IMR-90 (cell line): ENCODE measurements at regions not wholly inside any gene's neighbourhood (a gene's known extent, or its start where the extent isn't known, plus 50 kb on each side); places are given as distances from the start of the nearest gene placed in this dataset.

ENCODE experiments used
- ATAC-seq: fragments of 200-7000 bp; cut with Tn5 transposase; 2 replicates; pipeline ENCODE4 v1.9.1; 2020; ENCODE audit warnings: low read depth, mild to moderate bottlenecking, moderate library complexity
- BruUV-seq: library from RNA; stranded (reverse); fragments of 400-500 nt; replicated peaks from 2 replicates; lab custom pipeline; 2021; lab: Mats Ljungman, UMichigan
- CTCF ChIA-PET: fragments of 300-600 bp; formaldehyde crosslinking; extraction: SDS; loops from one replicate; lab custom pipeline; 2021; ENCODE audit warnings: antibody characterized with exemption; lab: Yijun Ruan, JAX
- POLR2A ChIA-PET: fragments of 300-600 bp; sonication (Branson Sonifier 250); formaldehyde crosslinking; loops from one replicate; lab custom pipeline; 2022; ENCODE audit warnings: antibody characterized with exemption; ENCODE audit not compliant: unreplicated experiment; lab: Charles Lee
- DNase-seq: peaks from one replicate; pipeline ENCODE4 v3.0.0; 2013
- H2AFZ ChIP-seq: replicated peaks from 2 replicates; pipeline ENCODE3; 2013; ENCODE audit warnings: low read length, mild to moderate bottlenecking; ENCODE audit not compliant: poor library complexity
- H2AK5ac ChIP-seq: 2 replicates; pipeline ENCODE4 v1.6.1; 2013; ENCODE audit warnings: low read depth, low read length, inconsistent platforms
- H2AK9ac ChIP-seq: replicated peaks from 2 replicates; pipeline ENCODE3; 2013; ENCODE audit warnings: mild to moderate bottlenecking, low read depth, low read length, moderate library complexity; ENCODE audit not compliant: poor library complexity
- H2BK120ac ChIP-seq: 2 replicates; pipeline ENCODE4 v1.6.1; 2013; ENCODE audit warnings: low read depth, low read length, inconsistent platforms
- H2BK15ac ChIP-seq: 3 replicates; pipeline ENCODE4 v1.6.1; 2013; ENCODE audit warnings: low read depth, low read length, inconsistent platforms
- H2BK20ac ChIP-seq: 2 replicates; pipeline ENCODE4 v1.6.1; 2013; ENCODE audit warnings: low read depth, mild to moderate bottlenecking, inconsistent platforms, low read length, moderate library complexity
- H2BK5ac ChIP-seq: 2 replicates; pipeline ENCODE4 v1.6.1; 2013; ENCODE audit warnings: mild to moderate bottlenecking, low read depth, low read length, inconsistent platforms; ENCODE audit not compliant: poor library complexity, severe bottlenecking
- H3K14ac ChIP-seq: replicated peaks from 2 replicates; pipeline ENCODE4 v1.6.1; 2013; ENCODE audit warnings: low read depth, low read length, inconsistent platforms
- H3K18ac ChIP-seq: 2 replicates; pipeline ENCODE4 v1.6.1; 2013; ENCODE audit warnings: low read depth, low read length, control low read depth
- H3K23ac ChIP-seq: 2 replicates; pipeline ENCODE4 v1.6.1; 2013; ENCODE audit warnings: low read depth, low read length, inconsistent platforms
- H3K27ac ChIP-seq: 2 replicates; pipeline ENCODE4 v1.5.1; 2013; ENCODE audit warnings: mild to moderate bottlenecking, control low read depth, low read length; ENCODE audit not compliant: insufficient read depth
- H3K27me3 ChIP-seq: 2 replicates; pipeline ENCODE4 v1.6.1; 2013; ENCODE audit warnings: low read length; ENCODE audit not compliant: control insufficient read depth, insufficient read depth
- H3K36me3 ChIP-seq: 2 replicates; pipeline ENCODE4 v1.6.1; 2013; ENCODE audit warnings: low read length, mixed read lengths; ENCODE audit not compliant: control insufficient read depth, insufficient read depth
- H3K4ac ChIP-seq: 2 replicates; pipeline ENCODE4 v1.6.1; 2013; ENCODE audit warnings: low read depth, low read length, inconsistent platforms
- H3K4me1 ChIP-seq: 2 replicates; pipeline ENCODE4 v1.6.1; 2013; ENCODE audit warnings: low read length, mixed read lengths; ENCODE audit not compliant: control insufficient read depth, insufficient read depth
- H3K4me2 ChIP-seq: 2 replicates; pipeline ENCODE4 v1.6.1; 2013; ENCODE audit warnings: low read depth, mild to moderate bottlenecking, control low read depth, low read length, moderate library complexity
- H3K4me3 ChIP-seq: 2 replicates; pipeline ENCODE4 v1.5.1; 2013; ENCODE audit warnings: low read depth, mild to moderate bottlenecking, control low read depth, low read length, moderate library complexity; ENCODE audit not compliant: insufficient read depth
- H3K56ac ChIP-seq: 2 replicates; pipeline ENCODE4 v1.6.1; 2013; ENCODE audit warnings: low read length, inconsistent platforms; ENCODE audit not compliant: insufficient read depth; ENCODE audit errors: extremely low read depth
- H3K79me1 ChIP-seq, 2 experiments: 2 replicates each; pipeline ENCODE4 v1.6.1; 2013; ENCODE audit warnings: low read length in 2 of 2, inconsistent platforms in 1 of 2, low read depth in 1 of 2
- H3K9ac ChIP-seq: 2 replicates; pipeline ENCODE4 v1.6.1; 2013; ENCODE audit warnings: low read depth, low read length, control low read depth
- H3K9me1 ChIP-seq: 2 replicates; pipeline ENCODE4 v1.6.1; 2013; ENCODE audit warnings: low read length, inconsistent platforms; ENCODE audit not compliant: insufficient read depth
- H3K9me3 ChIP-seq: 2 replicates; pipeline ENCODE4 v1.6.1; 2013; ENCODE audit warnings: low read length; ENCODE audit not compliant: control insufficient read depth, insufficient read depth
- H4K20me1 ChIP-seq: 2 replicates; pipeline ENCODE4 v1.6.1; 2013; ENCODE audit warnings: low read length, inconsistent platforms; ENCODE audit not compliant: insufficient read depth
- H4K5ac ChIP-seq: 2 replicates; pipeline ENCODE4 v1.6.1; 2013; ENCODE audit warnings: mild to moderate bottlenecking, low read depth, low read length, control low read depth
- H4K8ac ChIP-seq, 2 experiments: 2 replicates each; pipeline ENCODE4 v1.6.1; 2013; ENCODE audit warnings: low read depth in 2 of 2, low read length in 2 of 2, control low read depth in 1 of 2, inconsistent platforms in 1 of 2
- H4K91ac ChIP-seq: 2 replicates; pipeline ENCODE4 v1.6.1; 2013; ENCODE audit warnings: low read depth, low read length, inconsistent platforms; ENCODE audit not compliant: insufficient read depth
- ELK1 ChIP-seq: fragments of 150-350 bp; IDR thresholded peaks from 2 replicates; pipeline ENCODE4 v1.6.1; 2016; ENCODE audit warnings: low read depth, mild to moderate bottlenecking, low read length, moderate library complexity, borderline replicate concordance
- MAFK ChIP-seq: IDR thresholded peaks from 2 replicates; pipeline ENCODE4 v1.6.1; 2012; ENCODE audit warnings: low read depth, low read length, improper control_type of control experiment
- MAZ ChIP-seq: IDR thresholded peaks from 2 replicates; pipeline ENCODE4 v1.6.1; 2012; ENCODE audit warnings: low read depth, mild to moderate bottlenecking, low read length, improper control_type of control experiment, moderate library complexity, borderline replicate concordance
- WGBS, 2 experiments: methylation state at CpG; one replicate each; pipeline versions ENCODE4 v1.1.5 to v1.1.7; 2013; ENCODE audit warnings: missing lambda C conversion rate in 2 of 2; ENCODE audit not compliant: insufficient read length in 1 of 2; ENCODE audit errors: extremely low coverage in 2 of 2; 5-methylcytosine and 5-hydroxymethylcytosine counted together
- dilution Hi-C: fragments of 300-500 bp; cut with HindIII; formaldehyde crosslinking; loops from one replicate; pipeline ENCODE4 v1.14.3; 2018; ENCODE audit warnings: low sequenced_read_pairs; ENCODE audit not compliant: unreplicated experiment
- in situ Hi-C: fragments of 300-500 bp; cut with MboI; formaldehyde crosslinking; loops from 3 replicates; pipeline ENCODE4 v1.14.3; 2019; ENCODE audit warnings: low sequenced_read_pairs, inconsistent platforms, mixed read lengths
- intact Hi-C: fragments of 100-400 bp; cut with micrococcal nuclease; formaldehyde crosslinking; loops from 2 replicates; pipeline ENCODE4 v1.10.0; 2022

DNA sequence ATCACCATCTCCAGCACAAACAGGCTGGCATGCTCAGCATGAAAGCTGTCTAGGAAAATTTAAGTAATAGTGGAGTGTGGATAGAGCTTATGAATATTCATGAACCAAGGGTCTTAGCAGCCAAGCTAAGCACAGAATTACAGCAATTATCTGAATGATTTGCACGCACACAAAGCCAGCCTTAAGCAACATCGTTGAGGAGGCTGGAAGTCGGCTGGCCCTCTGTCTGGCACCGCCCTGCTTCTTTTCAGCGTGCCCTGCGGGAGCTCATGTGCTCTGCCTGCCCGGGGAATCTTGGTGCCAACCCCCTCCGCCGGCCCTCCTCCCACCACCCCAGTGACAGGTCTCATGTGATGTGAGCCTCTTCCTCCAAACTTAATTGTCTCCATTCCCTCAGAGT, 540.1 kb downstream of the CMPK2 start:
- Histone ChIP-seq H3K9ac (no peak overlapping the region), H4K5ac (no peak overlapping the region)
- CTCF ChIA-PET, result no interaction called here

More for the DNA sequence above, 540.1 kb downstream of the CMPK2 start:
- Histone ChIP-seq H3K4ac (no peak overlapping the region), H3K4me1 (no peaks in the 10 kb centered on the region), H4K91ac (no peak overlapping the region), H3K23ac (no peak overlapping the region), H2BK15ac (no peak overlapping the region), H3K9me3 (peaks cover 2% of the 10 kb centered on the region; the same call in 1 of the 2 replicates), H3K4me3 (no peak overlapping the region), H3K14ac (no peak overlapping the region), H2AFZ (no peak overlapping the region), H3K36me3 (no peaks in the 10 kb centered on the region), H3K56ac (no peak overlapping the region), H3K27ac (no peak overlapping the region), H3K4me2 (no peak overlapping the region), H2BK20ac (no peak overlapping the region), H2BK120ac (no peak overlapping the region), H3K18ac (no peak overlapping the region), H3K27me3 (no peaks in the 10 kb centered on the region), H2AK5ac (no peak overlapping the region), H4K20me1 (no peaks in the 10 kb centered on the region), H4K8ac (no peak overlapping the region), H2AK9ac (no peak overlapping the region), H3K79me1 (no peaks in the 10 kb centered on the region), H3K9me1 (no peaks in the 10 kb centered on the region), H2BK5ac (no peak overlapping the region)
- BruUV-seq, result no TSS peak
- no peak for ATAC-seq
- POLR2A ChIA-PET, result no interaction called here
- dilution Hi-C loops, result no loop called here
- intact Hi-C loops, result no loop called here
- TF ChIP-seq ELK1, result no peak
- no peak for TF ChIP-seq MAFK
- TF ChIP-seq MAZ, result no peak
- WGBS, 2 experiments, result 50% methylated on average over 3 of the region's 9 CpGs; no CpG with 5 or more reads in 1 of the 2 experiments
- no peak for DNase-seq
- in situ Hi-C loops, result no loop called here
